G401 (cell line): ENCODE measurements at regions not wholly inside any gene's neighbourhood (a gene's known extent, or its start where the extent isn't known, plus 50 kb on each side); places are given as distances from the start of the nearest gene placed in this dataset.

ENCODE experiments used
- DNase-seq: peaks from one replicate; pipeline ENCODE4 v3.0.0-alpha.2; 2015; ENCODE audit warnings: low spot score
- in situ Hi-C: cut with HindIII; loops from 2 replicates; pipeline ENCODE4 v1.10.0; 2016; ENCODE audit warnings: low sequenced_read_pairs, mixed read lengths

- no peak for DNase-seq
- in situ Hi-C loops, result no loop called here
Observed at GRCh38 chr5:23579566-23579965, 72.2 kb downstream of the PRDM9 start.

GRCh38 chr5:23583081-23583480, 75.7 kb downstream of the PRDM9 start:
- in situ Hi-C loops, result no loop called here
- peak; percentile 64 for DNase-seq

GRCh38 chr5:23588841-23589326, 81.5 kb downstream of the PRDM9 start:
- in situ Hi-C loops, result no loop called here

GRCh38 chr5:23591250-23591649, 83.8 kb downstream of the PRDM9 start:
- in situ Hi-C loops, result no loop called here
- DNase-seq, result no peak

More at GRCh38 chr5:23588841-23589326, 81.5 kb downstream of the PRDM9 start:
- DNase-seq, result no peak

GRCh38 chr5:23606927-23607326, 99.5 kb downstream of the PRDM9 start:
- in situ Hi-C loops, result no loop called here
- DNase-seq, result no peak

- DNase-seq, result no peak
- in situ Hi-C loops, result no loop called here
Observed at GRCh38 chr5:23612701-23613100, 105.3 kb downstream of the PRDM9 start.

- in situ Hi-C loops, result no loop called here
- no peak for DNase-seq
Observed at GRCh38 chr5:23613566-23613965, 106.2 kb downstream of the PRDM9 start.

- no peak for DNase-seq
- in situ Hi-C loops, result no loop called here
Observed at GRCh38 chr5:23614422-23614821, 107.0 kb downstream of the PRDM9 start.

- no peak for DNase-seq
- in situ Hi-C loops, result no loop called here
Observed at GRCh38 chr5:23626961-23627360, 119.6 kb downstream of the PRDM9 start.

GRCh38 chr5:23627976-23628375, 120.6 kb downstream of the PRDM9 start:
- no peak for DNase-seq
- in situ Hi-C loops, result no loop called here

- DNase-seq, result no peak
- in situ Hi-C loops, result no loop called here
Observed at GRCh38 chr5:23629396-23629795, 122.0 kb downstream of the PRDM9 start.

- in situ Hi-C loops, result no loop called here
- no peak for DNase-seq
Observed at GRCh38 chr5:23631302-23632045, 124.1 kb downstream of the PRDM9 start.

GRCh38 chr5:23635938-23636337, 128.5 kb downstream of the PRDM9 start:
- no peak for DNase-seq
- in situ Hi-C loops, result no loop called here

GRCh38 chr5:23639326-23639725, 131.9 kb downstream of the PRDM9 start:
- in situ Hi-C loops, result no loop called here
- DNase-seq, result no peak

GRCh38 chr5:23648656-23649055, 141.2 kb downstream of the PRDM9 start:
- in situ Hi-C loops, result no loop called here
- no peak for DNase-seq

GRCh38 chr5:23649594-23649993, 142.2 kb downstream of the PRDM9 start:
- in situ Hi-C loops, result no loop called here
- no peak for DNase-seq

GRCh38 chr5:23655674-23656073, 148.3 kb downstream of the PRDM9 start:
- DNase-seq, result no peak
- in situ Hi-C loops, result no loop called here

- in situ Hi-C loops, result no loop called here
Observed at GRCh38 chr5:23675456-23675855, 168.0 kb downstream of the PRDM9 start.

GRCh38 chr5:23677996-23678395, 170.6 kb downstream of the PRDM9 start:
- in situ Hi-C loops, result no loop called here

More at GRCh38 chr5:23675456-23675855, 168.0 kb downstream of the PRDM9 start:
- no peak for DNase-seq

GRCh38 chr5:23684103-23684502, 176.7 kb downstream of the PRDM9 start:
- DNase-seq, result no peak
- in situ Hi-C loops, result no loop called here

More at GRCh38 chr5:23677996-23678395, 170.6 kb downstream of the PRDM9 start:
- DNase-seq, result no peak
